G401.6 (cell line): ENCODE measurements at regions not wholly inside any gene's neighbourhood (a gene's known extent, or its start where the extent isn't known, plus 50 kb on each side); places are given as distances from the start of the nearest gene placed in this dataset.

Experiments used
- FAIRE-seq: peaks from 2 replicates; lab custom pipeline; 2012; peaks lifted over from hg19 to GRCh38; lab: Jason Lieb, UNC

DNA sequence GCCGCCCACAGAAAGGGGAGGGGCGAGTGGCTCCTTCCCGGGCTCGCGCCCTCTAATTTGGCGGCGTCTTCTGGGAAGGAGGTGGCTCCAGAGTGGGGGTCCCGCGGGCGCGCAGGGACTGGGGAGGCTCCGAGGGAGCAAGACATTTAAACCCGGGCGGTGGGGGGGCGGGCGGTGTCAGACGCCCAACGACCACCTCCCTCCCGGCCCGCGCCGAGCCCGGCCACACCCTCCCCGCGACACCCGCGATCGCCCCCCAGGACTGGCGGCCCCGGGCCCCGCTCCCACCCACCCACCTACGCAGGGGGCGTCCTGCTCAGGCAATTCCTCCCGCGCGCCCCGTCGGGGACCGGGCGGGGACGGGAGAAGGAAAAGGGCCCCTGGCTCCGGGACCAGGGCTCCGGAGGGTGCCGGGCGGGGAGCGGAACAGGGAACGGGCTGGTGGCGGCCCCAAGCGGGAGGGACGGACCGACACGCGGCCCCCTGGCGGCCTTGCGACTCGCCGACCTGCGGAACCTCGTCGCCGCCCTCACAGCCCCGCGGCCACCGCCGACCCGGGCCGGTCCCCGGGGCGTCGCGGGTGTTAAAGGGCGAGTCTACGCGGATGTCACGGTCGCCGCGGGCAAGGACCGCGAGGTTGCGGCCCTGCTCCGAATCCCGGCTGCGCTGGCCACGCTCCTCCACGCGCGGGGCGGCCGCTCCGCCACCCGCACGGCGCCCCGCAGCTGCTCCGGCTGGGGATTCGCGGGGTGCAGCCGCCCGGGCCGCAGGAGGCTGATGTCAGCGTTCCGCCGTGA is 94.0 kb upstream of the FMN2 start:
- no peak for FAIRE-seq

- no peak for FAIRE-seq
Measured at GRCh38 chr1:239998312-239998649, 93.4 kb upstream of the FMN2 start.

- no peak for FAIRE-seq
Measured at GRCh38 chr1:239999170-239999569, 92.5 kb upstream of the FMN2 start.

DNA sequence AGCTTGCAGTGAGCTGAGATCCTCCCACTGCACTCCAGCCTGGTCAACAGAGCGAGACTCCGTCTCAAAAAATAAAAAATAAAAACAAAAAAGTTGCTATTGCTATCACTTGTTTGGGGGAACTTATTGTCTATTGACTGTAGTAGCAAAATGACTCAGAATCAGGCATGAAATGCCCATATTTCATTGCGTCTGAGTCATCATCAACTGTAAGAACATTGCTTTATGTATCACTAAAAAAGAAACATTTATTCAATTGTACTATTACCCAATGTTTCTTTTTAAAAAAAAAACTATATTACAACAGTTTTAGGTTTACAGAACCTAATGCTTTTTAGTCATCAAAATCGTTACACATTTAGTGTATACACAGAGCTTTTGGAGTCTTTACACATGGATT is 91.0 kb upstream of the FMN2 start:
- no peak for FAIRE-seq

GRCh38 chr1:240001177-240001740 is 90.4 kb upstream of the FMN2 start:
- no peak for FAIRE-seq

DNA sequence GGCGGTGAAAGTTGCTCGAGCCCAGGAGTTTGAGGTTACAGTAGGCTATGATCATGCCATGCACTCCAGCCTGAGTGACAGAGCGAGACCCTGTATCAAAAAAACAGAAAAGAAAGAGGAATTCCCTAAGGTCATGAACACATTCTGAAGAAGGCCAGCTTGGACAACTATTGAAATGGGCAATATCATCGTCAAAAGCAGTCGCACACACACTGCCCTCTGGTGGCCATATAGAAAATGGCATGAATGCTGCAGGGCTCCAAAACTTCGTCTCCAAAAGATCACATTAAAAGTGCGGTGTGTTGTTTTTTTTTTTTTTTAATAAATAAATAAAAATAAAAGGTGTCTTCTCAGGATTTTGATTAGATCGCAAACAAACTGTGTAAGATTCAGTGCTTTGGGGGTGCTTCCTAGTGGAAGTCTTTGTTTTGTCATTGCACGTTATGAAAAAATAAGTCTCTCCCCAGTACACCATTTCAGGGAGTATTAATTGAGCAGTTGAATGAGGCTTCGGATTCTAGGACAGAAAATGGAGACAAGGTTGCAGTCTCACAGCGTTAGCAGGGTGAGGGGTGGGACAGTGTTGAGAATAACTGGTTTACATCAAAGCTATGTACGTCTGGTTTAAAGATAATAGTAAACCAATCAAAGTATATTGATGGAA is 87.5 kb upstream of the FMN2 start:
- no peak for FAIRE-seq

- FAIRE-seq: no peak
Measured at GRCh38 chr1:240005997-240006650, 85.6 kb upstream of the FMN2 start.

DNA sequence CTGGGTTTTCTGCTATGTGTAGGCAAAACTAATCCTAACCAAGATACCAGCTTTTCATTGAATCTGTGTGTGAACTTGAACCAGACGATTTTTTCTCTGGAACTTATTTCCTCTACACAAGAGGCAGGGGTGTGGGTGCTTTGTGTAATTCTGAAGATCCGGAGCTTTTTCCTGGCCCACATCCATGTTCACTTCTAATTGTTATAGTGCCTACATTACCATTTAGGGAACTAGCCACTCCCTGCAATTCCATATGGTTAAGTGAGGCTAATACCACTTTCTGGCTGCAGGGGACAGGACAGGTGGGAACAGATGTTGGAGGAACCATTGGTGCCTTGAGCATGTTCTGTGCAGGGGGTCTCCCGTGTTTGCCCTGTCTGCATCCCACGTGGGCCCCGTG is 83.4 kb upstream of the FMN2 start:
- FAIRE-seq: no peak

- FAIRE-seq: no peak
Measured at GRCh38 chr1:240014051-240014450, 77.6 kb upstream of the FMN2 start.

DNA sequence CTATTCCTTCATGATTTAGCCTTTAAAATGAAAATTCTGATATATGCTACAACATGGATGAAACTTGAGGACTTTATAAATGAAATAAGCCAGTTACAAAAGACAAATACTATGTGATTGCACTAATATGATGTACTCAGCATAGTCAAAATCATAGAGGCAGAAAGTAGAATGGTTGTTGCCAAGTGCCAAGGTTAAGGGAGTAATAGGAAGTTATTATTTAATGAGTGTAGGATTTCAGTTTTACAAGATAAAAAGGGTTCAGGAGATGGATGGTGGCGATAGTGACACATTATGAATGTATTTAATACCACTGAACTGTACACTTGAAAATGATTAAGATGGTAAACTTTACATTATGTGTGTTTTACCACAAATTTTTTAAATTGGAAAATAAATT is 73.1 kb upstream of the FMN2 start:
- no peak for FAIRE-seq

DNA sequence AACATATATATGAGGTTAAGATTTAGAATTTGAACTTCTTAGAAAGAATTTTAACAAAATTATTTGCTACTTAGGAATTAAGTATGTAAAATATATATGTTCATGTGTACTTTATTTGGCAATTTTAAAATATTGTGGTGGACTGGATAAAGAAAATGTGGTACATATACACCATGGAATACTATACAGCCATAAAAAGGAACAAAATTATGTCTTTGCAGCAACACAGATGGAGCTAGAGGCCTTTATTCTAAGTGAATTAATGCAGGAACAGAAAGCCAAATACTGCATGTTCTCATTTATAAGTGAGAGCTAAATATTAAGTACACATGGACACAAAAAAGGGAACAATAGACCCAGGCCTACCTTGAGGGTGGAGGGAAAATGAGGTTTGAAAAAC is 72.2 kb upstream of the FMN2 start:
- FAIRE-seq: no peak

DNA sequence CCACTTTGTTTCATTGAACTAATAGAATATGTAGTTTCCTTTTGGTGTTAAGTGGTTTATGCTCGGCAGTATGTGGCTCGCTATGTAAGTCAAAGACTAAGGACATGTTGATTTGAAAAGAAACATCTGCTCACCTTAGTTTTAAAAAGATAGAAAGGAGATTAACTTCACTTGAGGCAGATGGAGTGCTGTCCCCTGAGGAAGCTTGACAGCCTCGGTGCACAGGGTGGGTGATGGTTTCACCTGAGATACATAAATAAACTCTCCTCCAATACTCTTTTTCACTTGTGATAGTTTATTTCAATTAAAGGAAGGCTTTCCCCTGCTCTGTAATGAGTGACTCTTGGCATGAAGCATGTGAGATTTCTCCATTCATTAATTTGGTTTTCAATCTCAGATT is 70.8 kb upstream of the FMN2 start:
- FAIRE-seq: no peak

- FAIRE-seq: no peak
Measured at GRCh38 chr1:240021709-240022108, 70.0 kb upstream of the FMN2 start.

GRCh38 chr1:240027059-240027462 is 64.6 kb upstream of the FMN2 start:
- no peak for FAIRE-seq

GRCh38 chr1:240029418-240029817 is 62.3 kb upstream of the FMN2 start:
- FAIRE-seq: no peak

DNA sequence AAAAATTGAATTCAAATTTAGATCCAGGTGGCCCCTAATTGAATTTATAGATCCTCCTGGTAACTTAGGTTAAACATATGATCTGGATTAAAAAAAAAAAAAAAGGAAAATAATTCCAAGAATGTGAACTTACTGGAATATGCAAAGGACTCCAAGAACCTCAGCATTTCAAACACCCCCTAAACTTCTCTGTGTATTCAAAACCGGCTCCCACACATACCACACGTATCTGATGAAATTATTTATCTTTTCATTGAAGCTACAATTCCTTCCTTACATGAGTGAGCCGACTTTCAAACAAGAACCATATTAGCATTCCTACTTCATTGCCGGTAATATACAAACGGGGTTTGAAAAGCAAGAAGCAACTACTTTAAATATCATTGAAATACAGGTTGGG is 61.4 kb upstream of the FMN2 start:
- no peak for FAIRE-seq

- no peak for FAIRE-seq
Measured at GRCh38 chr1:240031009-240031408, 60.7 kb upstream of the FMN2 start.

GRCh38 chr1:240031414-240031813 is 60.3 kb upstream of the FMN2 start:
- FAIRE-seq: no peak

GRCh38 chr1:240033406-240033805 is 58.3 kb upstream of the FMN2 start:
- no peak for FAIRE-seq

DNA sequence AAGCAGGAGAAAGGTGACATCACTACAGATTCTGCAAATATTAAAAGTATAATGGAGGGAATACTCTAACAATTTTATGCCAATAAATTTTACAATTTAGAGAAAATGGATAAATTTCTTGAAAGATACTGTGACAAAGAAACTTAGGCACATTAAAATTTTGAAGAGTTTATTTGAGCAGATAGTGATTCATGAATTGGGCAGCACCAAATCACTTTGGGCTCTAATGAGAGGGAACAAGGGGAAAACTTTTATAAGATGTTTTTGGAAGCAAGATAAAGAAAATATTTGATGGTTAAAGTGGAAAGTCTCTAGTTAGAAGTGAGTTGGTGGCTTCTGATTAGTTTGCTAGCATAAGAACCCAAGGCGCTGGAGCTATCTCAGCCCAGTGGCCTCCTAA is 55.2 kb upstream of the FMN2 start:
- no peak for FAIRE-seq
